GM18517 (cell line): ENCODE measurements at regions not wholly inside any gene's neighbourhood (a gene's known extent, or its start where the extent isn't known, plus 50 kb on each side); places are given as distances from the start of the nearest gene placed in this dataset.
"Not testable (repeated sequence)": the region's sequence is repeated elsewhere in the genome, so short reads cannot be mapped to it uniquely, and the experiment has no call there.

Experiments used
- ATAC-seq: cut with Tn5 transposase; IDR thresholded peaks from one replicate; pipeline ENCODE4 v1.9.1; 2021; ENCODE audit warnings: mild to moderate bottlenecking, moderate library complexity; ENCODE audit not compliant: unreplicated experiment

GRCh38 chr10:70987396-70988130 is 99.2 kb upstream of the PCBD1 start:
- no peak for ATAC-seq

DNA sequence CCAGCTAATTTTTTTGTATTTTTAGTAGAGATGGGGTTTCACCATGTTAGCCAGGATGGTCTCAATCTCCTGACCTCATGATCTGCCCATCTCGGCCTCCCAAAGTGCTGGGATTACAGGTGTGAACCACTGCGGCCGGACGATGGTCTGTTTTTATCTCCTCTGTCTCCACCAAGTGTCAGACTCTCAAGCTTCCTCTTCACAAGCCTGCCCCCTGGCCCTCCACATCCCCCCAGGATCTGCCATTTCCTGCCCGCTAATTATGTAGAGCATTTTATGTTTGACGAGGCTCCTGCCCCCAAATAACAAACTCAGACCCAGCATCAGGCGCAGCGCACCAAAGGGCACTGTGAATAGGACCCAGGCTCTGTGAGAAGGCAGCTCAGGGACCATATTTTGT is 101.8 kb upstream of the PCBD1 start:
- ATAC-seq = not testable (repeated sequence)

DNA sequence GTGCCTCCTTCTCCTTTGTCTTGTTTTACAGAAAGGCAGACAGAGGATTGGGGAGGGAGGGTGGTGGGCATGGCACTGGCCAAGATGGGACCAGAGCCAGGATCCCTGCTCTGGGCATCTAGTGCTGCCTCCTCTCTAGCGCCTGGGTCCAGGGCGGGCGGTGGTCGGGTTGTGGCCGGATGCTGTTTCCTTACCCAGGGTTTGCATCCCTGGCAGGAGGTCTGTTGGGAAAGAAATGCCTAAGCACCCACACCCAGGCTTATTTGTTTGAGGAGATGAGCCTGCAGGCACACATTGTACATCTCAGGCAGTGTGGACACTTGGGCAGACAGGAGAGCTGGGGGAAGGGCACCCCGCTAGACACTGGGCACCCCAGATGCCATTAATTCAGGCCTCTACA is 102.3 kb upstream of the PCBD1 start:
- no peak for ATAC-seq

- no peak for ATAC-seq
Observed at GRCh38 chr10:70991140-70992124, 103.1 kb upstream of the PCBD1 start.

- no peak for ATAC-seq
Observed at GRCh38 chr10:70992436-70992835, 104.1 kb upstream of the PCBD1 start.

DNA sequence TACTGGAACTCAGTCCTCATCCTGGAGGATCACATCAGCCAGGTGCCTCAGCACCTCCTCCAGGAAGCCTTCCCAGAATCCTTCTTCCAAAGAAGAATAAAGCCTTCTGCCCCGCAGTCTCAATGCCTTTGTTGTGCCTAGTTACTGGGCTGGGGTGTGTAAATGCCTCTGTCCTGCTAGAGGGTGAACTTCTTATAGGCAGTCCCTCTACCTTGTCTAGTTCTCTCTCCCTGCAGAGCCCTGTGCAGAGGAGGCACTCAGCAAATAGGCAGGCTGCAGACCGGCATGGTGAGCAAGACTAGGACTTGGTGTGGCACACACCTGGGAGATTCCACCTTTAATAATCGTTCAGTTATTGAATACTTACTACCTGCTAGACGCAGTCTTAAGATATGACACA is 104.7 kb upstream of the PCBD1 start:
- ATAC-seq = no peak

GRCh38 chr10:70996549-70996948 is 108.2 kb upstream of the PCBD1 start:
- ATAC-seq = no peak

GRCh38 chr10:70997236-70997635 is 108.9 kb upstream of the PCBD1 start:
- ATAC-seq = no peak

DNA sequence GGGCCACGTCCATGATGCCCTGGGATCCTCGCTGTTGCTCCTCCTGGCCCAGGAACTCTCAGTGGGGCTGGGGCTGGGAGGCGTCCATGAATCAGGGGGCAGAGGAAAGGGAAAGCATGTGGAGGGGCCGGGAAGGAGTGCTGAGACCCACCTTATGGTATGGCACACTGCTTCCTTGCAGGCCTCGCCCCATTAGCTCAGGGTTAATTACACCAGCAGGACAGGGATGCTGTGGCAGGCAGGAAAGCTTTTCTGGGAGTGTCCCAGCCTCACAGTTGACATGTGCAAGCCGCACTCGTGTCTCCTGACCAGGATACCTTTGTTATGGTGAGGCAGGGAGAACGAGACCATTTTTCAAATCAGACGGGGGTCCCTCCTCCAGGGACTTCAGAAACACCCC is 109.7 kb upstream of the PCBD1 start:
- no peak for ATAC-seq

DNA sequence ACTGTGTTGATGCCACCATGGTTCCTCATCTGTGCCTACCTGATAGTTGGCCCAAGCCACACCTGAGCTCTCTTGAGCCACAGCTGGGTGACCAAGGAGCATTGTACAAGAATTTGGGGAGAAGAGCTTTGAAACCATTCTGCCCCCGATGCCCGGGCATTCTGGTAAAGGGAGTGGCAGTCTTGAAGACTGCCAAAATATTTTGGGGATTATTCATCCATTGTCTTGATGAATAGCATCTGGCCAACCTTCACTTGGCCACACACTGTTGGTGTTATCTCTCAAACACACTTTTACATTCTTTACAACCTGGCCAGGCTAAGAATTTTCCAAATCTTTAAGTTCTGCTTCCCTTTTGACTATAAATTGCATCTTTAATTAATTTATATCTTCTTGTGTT is 113.1 kb upstream of the PCBD1 start:
- no peak for ATAC-seq

- no peak for ATAC-seq
Observed at GRCh38 chr10:71004176-71005075, 116.1 kb upstream of the PCBD1 start.

- ATAC-seq = no peak
Observed at GRCh38 chr10:71005337-71006305, 117.3 kb upstream of the PCBD1 start.

- ATAC-seq = no peak
Observed at GRCh38 chr10:71006506-71006905, 118.1 kb upstream of the PCBD1 start.

GRCh38 chr10:71007516-71007915 is 119.2 kb upstream of the PCBD1 start:
- no peak for ATAC-seq

GRCh38 chr10:71008150-71008549 is 119.8 kb upstream of the PCBD1 start:
- ATAC-seq = no peak

GRCh38 chr10:71009126-71009525 is 120.8 kb upstream of the PCBD1 start:
- no peak for ATAC-seq

DNA sequence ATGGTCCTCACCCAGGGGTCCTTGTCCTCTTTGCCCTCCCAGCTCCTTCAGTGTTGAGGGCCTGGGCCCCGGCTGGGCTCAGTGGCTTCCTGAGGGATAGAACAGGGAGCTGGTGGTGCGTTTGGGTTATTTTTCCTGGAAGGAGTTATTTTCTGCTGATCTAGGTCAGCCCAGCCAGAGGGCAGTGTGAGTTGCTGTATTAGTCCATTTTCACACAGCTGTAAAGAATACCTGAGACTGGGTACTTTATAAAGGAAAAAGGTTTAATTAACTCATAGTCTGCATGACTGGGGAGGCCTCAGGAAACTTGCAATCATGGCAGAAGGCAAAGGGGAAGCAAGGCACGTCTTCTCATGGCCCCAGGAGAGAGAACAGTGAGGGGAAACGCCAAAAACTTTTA is 122.4 kb upstream of the PCBD1 start:
- no peak for ATAC-seq

DNA sequence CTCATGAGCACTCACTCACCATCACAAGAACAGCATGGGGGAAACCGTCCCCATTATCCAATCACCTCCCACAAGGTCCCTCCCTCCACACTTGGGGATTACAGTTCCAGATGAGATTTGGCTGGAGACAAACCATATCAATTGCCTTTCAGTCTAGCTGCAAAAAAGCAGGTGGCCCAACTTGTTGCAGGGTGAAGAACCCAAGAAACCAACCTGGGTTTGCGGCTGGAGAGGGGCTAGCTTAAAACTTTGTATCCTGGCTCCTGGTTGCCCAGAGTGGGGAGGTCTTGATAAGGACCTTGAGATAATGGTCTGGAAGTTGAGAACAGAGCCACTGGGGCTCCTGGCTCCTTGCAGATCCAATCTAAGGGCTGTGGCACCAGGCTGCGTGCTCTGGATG is 122.8 kb upstream of the PCBD1 start:
- ATAC-seq = no peak

- no peak for ATAC-seq
Observed at GRCh38 chr10:71014021-71014805, 125.8 kb upstream of the PCBD1 start.
